Cardiac septum (tissue), 1 donor: ENCODE measurements at regions not wholly inside any gene's neighbourhood (a gene's known extent, or its start where the extent isn't known, plus 50 kb on each side); places are given as distances from the start of the nearest gene placed in this dataset.

Source experiments
- DNase-seq: peaks from one replicate; pipeline ENCODE4 v3.0.0-alpha.2; 2020; ENCODE audit warnings: low spot score
- intact Hi-C: fragments of 100-400 bp; cut with DNase I; formaldehyde crosslinking; loops from one replicate; pipeline ENCODE4 v1.14.0; 2022
- donor health status: DM: no; HTN: no; CAD: no.

- intact Hi-C loops, result no loop called here
Measured at GRCh38 chr21:43281661-43282357, 113.0 kb downstream of the CRYAA start.

GRCh38 chr21:43280949-43281633 lies 112.3 kb downstream of the CRYAA start:
- peak; percentile 66 for DNase-seq
- intact Hi-C loops, result no loop called here

More at GRCh38 chr21:43281661-43282357, 113.0 kb downstream of the CRYAA start:
- peak; percentile 61 for DNase-seq

GRCh38 chr21:43279578-43279894 lies 110.7 kb downstream of the CRYAA start:
- intact Hi-C loops, result no loop called here
- peak; percentile 49 for DNase-seq

- DNase-seq, result peak; percentile 59
- intact Hi-C loops, result no loop called here
Measured at GRCh38 chr21:43278766-43279577, 110.2 kb downstream of the CRYAA start.

- intact Hi-C loops, result no loop called here
- DNase-seq, result peak; percentile 24
Measured at GRCh38 chr21:43278359-43278758, 109.6 kb downstream of the CRYAA start.

- peak; percentile 71 for DNase-seq
- intact Hi-C loops, result no loop called here
Measured at GRCh38 chr21:43277481-43278351, 108.9 kb downstream of the CRYAA start.

GRCh38 chr21:43276811-43277210 lies 108.0 kb downstream of the CRYAA start:
- intact Hi-C loops, result no loop called here
- DNase-seq, result peak; percentile 69

- peak; percentile 56 for DNase-seq
- intact Hi-C loops, result no loop called here
Measured at GRCh38 chr21:43275421-43276211, 106.8 kb downstream of the CRYAA start.

- intact Hi-C loops, result no loop called here
- peak; percentile 64 for DNase-seq
Measured at GRCh38 chr21:43274946-43275310, 106.1 kb downstream of the CRYAA start.

- intact Hi-C loops, result no loop called here
- DNase-seq, result peak; percentile 70
Measured at GRCh38 chr21:43274022-43274945, 105.5 kb downstream of the CRYAA start.

GRCh38 chr21:43273708-43274021 lies 104.9 kb downstream of the CRYAA start:
- intact Hi-C loops, result no loop called here
- no peak for DNase-seq

GRCh38 chr21:43273016-43273707 lies 104.4 kb downstream of the CRYAA start:
- intact Hi-C loops, result no loop called here
- peak; percentile 27 for DNase-seq

GRCh38 chr21:43272591-43272990 lies 103.8 kb downstream of the CRYAA start:
- DNase-seq, result peak; percentile 60
- intact Hi-C loops, result no loop called here

GRCh38 chr21:43271452-43272020 lies 102.7 kb downstream of the CRYAA start:
- intact Hi-C loops, result no loop called here
- peak; percentile 31 for DNase-seq

- intact Hi-C loops, result no loop called here
- DNase-seq, result peak; percentile 58
Measured at GRCh38 chr21:43270800-43271301, 102.0 kb downstream of the CRYAA start.

- intact Hi-C loops, result no loop called here
- peak; percentile 71 for DNase-seq
Measured at GRCh38 chr21:43269957-43270705, 101.3 kb downstream of the CRYAA start.
